KMS-11 (cell line): ENCODE measurements at regions not wholly inside any gene's neighbourhood (a gene's known extent, or its start where the extent isn't known, plus 50 kb on each side); places are given as distances from the start of the nearest gene placed in this dataset.

ENCODE experiments used
- H2AFZ ChIP-seq: fragments of 200-600 bp; sonication (generic); 2 replicates; pipeline ENCODE4 v1.6.1; 2016; ENCODE audit warnings: antibody characterized with exemption, mixed run types, low read depth
- H3K27ac ChIP-seq: fragments of 200-600 bp; sonication (generic); 2 replicates; pipeline ENCODE4 v1.6.1; 2016; ENCODE audit warnings: mild to moderate bottlenecking, mixed run types
- H3K27me3 ChIP-seq: fragments of 200-600 bp; sonication (generic); 2 replicates; pipeline ENCODE4 v1.6.1; 2017; ENCODE audit warnings: mild to moderate bottlenecking, low read depth, mixed run types, moderate library complexity; ENCODE audit not compliant: insufficient read depth
- H3K36me3 ChIP-seq: fragments of 200-600 bp; sonication (generic); 2 replicates; pipeline ENCODE4 v1.6.1; 2017; ENCODE audit warnings: mild to moderate bottlenecking, mixed run types; ENCODE audit not compliant: insufficient read depth
- H3K4me1 ChIP-seq: fragments of 200-600 bp; sonication (generic); 2 replicates; pipeline ENCODE4 v1.6.1; 2016; ENCODE audit warnings: mild to moderate bottlenecking, low read depth, mixed run types; ENCODE audit not compliant: poor library complexity, severe bottlenecking
- H3K4me2 ChIP-seq: fragments of 200-600 bp; sonication (generic); 2 replicates; pipeline ENCODE4 v1.7.0; 2016; ENCODE audit warnings: mild to moderate bottlenecking, mixed run types
- H3K4me3 ChIP-seq: fragments of 200-600 bp; sonication (generic); IDR thresholded peaks from 2 replicates; pipeline ENCODE4 v1.6.1; 2017; ENCODE audit warnings: low read depth, low read length, mixed read lengths; ENCODE audit not compliant: insufficient read depth
- H3K79me2 ChIP-seq: fragments of 200-600 bp; sonication (generic); 2 replicates; pipeline ENCODE4 v1.6.1; 2016; ENCODE audit warnings: low read depth, mixed run types; ENCODE audit not compliant: insufficient read depth
- H3K9ac ChIP-seq: fragments of 200-600 bp; sonication (generic); 2 replicates; pipeline ENCODE4 v1.6.1; 2016; ENCODE audit warnings: mild to moderate bottlenecking, mixed run types
- H4K20me1 ChIP-seq: fragments of 200-600 bp; sonication (generic); 2 replicates; pipeline ENCODE4 v1.6.1; 2016; ENCODE audit warnings: mild to moderate bottlenecking, mixed run types; ENCODE audit not compliant: insufficient read depth
- TF ChIP-seq, protein P1 (sequence below): fragments of 200-600 bp; sonication (generic); conservative IDR thresholded peaks from 2 replicates; pipeline ENCODE4 v1.6.1; 2017; ENCODE audit warnings: low read depth, mild to moderate bottlenecking, antibody characterized with exemption, low read length, moderate library complexity, mixed read lengths

DNA sequence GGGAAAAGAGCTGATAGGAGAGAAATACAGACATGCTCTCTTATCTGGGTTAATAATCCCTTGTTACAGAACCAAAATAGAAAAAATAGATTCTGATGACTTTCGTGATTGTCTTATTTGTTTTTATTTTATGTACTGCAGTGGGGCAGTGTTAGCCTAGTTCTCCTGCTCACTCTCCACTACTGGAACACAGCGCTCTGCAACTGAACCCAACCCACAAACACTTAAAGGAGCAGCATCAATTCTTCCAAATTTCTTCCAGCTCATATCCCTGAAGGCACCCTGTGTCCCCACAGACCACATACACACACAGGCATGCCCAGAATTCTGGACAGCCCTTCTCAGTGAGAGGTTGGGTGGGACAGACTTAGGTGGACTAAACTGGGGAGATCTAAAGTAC is 160.6 kb downstream of the SS18 start:
- H3K36me3 ChIP-seq = no peaks in the 10 kb centered on the region
- H3K27me3 ChIP-seq = no peaks in the 10 kb centered on the region
- no peaks in the 10 kb centered on the region for H3K79me2 ChIP-seq
- H3K9ac ChIP-seq = no peak overlapping the region
- H3K27ac ChIP-seq = no peak overlapping the region
- H3K4me1 ChIP-seq = peaks cover 22% of the 10 kb centered on the region
- no peaks in the 10 kb centered on the region for H4K20me1 ChIP-seq
- TF ChIP-seq, protein P1, sequence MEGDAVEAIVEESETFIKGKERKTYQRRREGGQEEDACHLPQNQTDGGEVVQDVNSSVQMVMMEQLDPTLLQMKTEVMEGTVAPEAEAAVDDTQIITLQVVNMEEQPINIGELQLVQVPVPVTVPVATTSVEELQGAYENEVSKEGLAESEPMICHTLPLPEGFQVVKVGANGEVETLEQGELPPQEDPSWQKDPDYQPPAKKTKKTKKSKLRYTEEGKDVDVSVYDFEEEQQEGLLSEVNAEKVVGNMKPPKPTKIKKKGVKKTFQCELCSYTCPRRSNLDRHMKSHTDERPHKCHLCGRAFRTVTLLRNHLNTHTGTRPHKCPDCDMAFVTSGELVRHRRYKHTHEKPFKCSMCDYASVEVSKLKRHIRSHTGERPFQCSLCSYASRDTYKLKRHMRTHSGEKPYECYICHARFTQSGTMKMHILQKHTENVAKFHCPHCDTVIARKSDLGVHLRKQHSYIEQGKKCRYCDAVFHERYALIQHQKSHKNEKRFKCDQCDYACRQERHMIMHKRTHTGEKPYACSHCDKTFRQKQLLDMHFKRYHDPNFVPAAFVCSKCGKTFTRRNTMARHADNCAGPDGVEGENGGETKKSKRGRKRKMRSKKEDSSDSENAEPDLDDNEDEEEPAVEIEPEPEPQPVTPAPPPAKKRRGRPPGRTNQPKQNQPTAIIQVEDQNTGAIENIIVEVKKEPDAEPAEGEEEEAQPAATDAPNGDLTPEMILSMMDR = no peak
- no peak overlapping the region for H3K4me2 ChIP-seq
- H3K4me3 ChIP-seq = no peak overlapping the region
- no peak overlapping the region for H2AFZ ChIP-seq

DNA sequence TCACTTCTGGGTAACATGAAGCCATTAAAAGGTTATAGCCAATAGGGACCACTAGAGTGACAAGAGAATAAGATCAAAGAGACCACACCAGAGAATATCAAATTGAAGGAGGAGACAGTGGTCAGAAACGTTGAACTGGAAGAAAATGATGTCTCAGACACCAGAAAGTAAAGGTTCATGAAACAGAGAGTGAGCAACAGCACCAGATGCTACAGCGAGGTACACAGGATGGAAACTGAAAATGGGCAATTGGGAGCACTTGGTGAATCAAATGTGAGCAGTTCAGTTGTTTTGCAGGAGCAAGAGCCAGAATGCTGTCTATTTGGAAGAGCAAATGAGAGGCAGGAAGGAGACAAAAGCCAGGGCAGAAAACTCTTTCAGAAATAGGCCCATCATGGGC is 162.6 kb downstream of the SS18 start:
- peak overlapping the region; percentile 5; the same call in 1 of the 2 replicates for H2AFZ ChIP-seq
- no peak overlapping the region for H3K9ac ChIP-seq
- H3K4me1 ChIP-seq = peaks cover 22% of the 10 kb centered on the region
- H3K4me2 ChIP-seq = peak overlapping the region; percentile 61
- no peaks in the 10 kb centered on the region for H3K27me3 ChIP-seq
- no peak overlapping the region for H3K4me3 ChIP-seq
- H3K79me2 ChIP-seq = no peaks in the 10 kb centered on the region
- H4K20me1 ChIP-seq = no peaks in the 10 kb centered on the region
- no peaks in the 10 kb centered on the region for H3K36me3 ChIP-seq
- H3K27ac ChIP-seq = peak overlapping the region; percentile 8; the same call in 1 of the 2 replicates
- TF ChIP-seq, protein P1 = no peak

DNA sequence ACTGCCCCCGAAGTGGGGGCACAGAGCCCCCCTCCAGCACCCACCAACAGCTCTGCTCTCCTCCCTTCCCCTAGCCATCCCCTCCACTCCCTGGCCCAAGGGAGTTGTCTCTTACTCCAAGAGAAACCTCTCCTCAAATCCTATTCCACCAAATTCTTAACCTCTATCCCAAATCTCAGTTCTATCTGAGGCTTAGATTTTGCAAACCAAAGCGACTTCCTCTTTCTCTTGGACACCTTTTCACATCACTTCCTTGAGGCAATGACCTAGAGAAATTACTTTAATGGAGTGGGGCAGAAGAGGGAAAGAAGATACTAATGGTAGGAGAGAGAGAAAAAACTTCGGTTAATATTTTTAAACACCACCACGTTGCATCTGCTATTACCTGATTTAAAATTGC is 167.2 kb downstream of the SS18 start:
- Histone ChIP-seq H3K4me3 (no peak overlapping the region), H3K27me3 (no peaks in the 10 kb centered on the region), H3K4me2 (no peak overlapping the region), H3K79me2 (no peaks in the 10 kb centered on the region), H3K36me3 (no peaks in the 10 kb centered on the region), H3K27ac (no peak overlapping the region), H4K20me1 (no peaks in the 10 kb centered on the region), H2AFZ (no peak overlapping the region), H3K4me1 (peaks cover 21% of the 10 kb centered on the region), H3K9ac (no peak overlapping the region)
- TF ChIP-seq, protein P1 = no peak

DNA sequence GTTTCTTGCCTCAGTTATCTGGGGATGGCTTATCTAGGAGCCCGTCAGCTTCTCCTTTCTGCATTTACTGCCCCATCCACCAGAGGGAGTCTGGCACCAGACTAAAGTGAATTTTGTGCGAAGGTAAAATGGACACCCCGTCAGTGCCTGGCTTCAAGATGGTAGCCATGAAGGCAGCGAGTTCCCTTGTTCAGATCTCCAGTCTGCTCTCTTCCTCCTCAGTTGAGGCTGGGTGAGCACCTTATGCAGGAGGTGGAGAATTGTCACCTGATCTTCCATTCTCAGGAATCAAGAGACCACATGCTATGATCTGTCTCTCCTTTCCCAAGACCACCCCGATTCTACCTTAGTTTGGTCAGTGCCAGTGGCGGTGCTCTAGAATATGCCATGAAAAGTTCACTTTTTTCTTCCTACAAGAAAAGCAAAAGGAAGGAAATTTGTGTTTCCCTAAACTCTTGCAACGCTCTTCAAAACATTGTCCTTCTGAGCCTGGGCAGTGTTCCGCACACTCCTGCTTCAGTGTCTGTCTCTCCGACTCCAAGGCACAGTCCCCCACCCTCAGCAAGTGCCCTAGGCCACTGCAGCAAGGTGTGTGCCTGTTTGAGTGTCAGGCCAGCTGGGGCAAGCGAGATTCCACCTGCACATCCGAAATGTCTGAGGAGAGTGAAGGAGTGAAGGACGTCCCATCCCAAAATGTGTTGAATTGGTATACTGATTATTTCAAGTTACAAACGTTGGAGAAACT is 168.6 kb downstream of the SS18 start:
- no peaks in the 10 kb centered on the region for H4K20me1 ChIP-seq
- H3K4me3 ChIP-seq = no peak overlapping the region
- no peak overlapping the region for H3K27ac ChIP-seq
- peak overlapping the region; percentile 96 for H2AFZ ChIP-seq
- H3K79me2 ChIP-seq = no peaks in the 10 kb centered on the region
- peaks cover 7% of the 10 kb centered on the region for H3K4me1 ChIP-seq
- no peaks in the 10 kb centered on the region for H3K27me3 ChIP-seq
- H3K4me2 ChIP-seq = peak overlapping the region; percentile 2; the same call in 1 of the 2 replicates
- TF ChIP-seq, protein P1 = peak; percentile 92
- H3K9ac ChIP-seq = no peak overlapping the region; the same call in 1 of the 2 replicates
- H3K36me3 ChIP-seq = no peaks in the 10 kb centered on the region
